Iris pigment epithelial cell (primary cell): ENCODE measurements at regions not wholly inside any gene's neighbourhood (a gene's known extent, or its start where the extent isn't known, plus 50 kb on each side); places are given as distances from the start of the nearest gene placed in this dataset.
A peak's percentile ranks its signal among the peaks of the same experiment; 100 is the strongest.
"Not testable (repeated sequence)": the region's sequence is repeated elsewhere in the genome, so short reads cannot be mapped to it uniquely, and the experiment has no call there.

Experiments used
- DNase-seq: peaks from one replicate; pipeline ENCODE4 v3.0.0-alpha.2; 2011; ENCODE audit warnings: low read depth

- no peak for DNase-seq
Observed at GRCh38 chr9:81344366-81344765, 345.0 kb downstream of the TLE1 start.

DNA sequence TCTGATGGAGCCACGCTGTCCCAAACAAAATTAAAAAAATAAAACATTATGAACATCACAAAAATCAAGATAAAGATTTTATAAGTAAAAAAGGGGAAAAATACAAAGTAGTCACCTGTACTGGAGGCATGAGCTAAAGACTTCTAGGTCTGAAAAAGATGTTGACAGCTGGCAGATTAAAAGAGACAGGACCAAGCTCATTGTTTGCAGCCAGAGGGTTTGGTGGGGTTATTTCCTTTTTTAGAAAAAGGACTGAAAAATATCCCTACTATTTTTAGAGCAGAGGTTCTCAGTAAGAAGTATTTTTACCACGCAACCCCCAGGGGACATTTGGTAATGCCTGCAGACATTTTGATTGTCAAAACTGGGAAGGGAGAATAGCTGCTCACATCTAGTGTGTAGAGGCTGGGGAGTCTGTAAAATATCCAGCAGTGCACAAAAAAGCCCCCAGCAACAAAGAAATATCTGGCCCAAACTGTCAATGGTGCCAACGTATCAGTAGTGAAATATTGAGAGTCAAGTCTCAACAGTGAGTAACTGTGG lies 353.4 kb downstream of the TLE1 start:
- DNase-seq: no peak

- DNase-seq: no peak
Observed at GRCh38 chr9:81321551-81321950, 367.8 kb downstream of the TLE1 start.

DNA sequence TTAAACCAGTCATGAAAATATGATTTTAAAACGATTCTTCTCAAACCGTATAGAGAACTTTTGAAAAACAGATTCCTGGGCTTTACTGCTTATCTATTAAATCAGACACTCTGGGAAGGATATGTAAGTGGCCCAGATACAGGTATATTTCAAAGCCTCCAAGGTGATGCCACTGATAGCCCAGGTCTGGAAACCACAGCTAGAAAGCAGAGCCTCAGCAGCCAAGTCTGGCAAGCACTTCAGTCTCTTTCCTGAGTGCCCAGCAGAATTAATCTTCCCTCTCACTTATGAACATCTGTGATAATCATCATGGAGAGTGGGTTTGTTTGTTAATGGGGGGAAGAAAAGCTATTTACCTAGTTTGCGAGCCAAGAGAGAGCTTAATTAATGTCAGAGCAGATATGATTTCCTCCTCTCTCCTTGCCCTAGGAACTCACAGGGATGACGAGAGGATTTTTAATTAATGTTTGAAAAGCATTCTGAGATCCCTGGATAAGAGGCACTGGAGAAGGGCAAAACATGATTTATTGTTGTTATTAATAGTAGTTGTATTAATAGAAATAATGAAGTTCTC lies 368.4 kb downstream of the TLE1 start:
- no peak for DNase-seq

DNA sequence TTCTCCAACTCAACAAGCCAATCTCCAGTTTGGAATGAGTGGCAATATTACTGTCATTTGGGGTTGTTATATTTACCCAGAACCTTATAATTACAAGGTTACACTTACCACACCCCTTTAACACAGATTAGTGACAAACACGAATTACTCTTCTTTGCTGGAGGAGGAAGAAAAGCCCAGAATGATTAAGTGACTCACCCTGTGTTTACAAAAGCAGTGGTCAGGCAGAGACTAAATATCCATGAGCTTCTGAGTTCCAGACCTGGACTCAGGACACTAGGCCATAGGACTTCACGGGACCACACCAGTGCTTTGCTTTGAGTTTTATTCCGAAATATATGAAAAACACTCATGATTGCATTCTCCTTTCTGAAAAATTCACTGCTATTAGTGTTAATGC lies 370.8 kb downstream of the TLE1 start:
- DNase-seq: peak; percentile 88

DNA sequence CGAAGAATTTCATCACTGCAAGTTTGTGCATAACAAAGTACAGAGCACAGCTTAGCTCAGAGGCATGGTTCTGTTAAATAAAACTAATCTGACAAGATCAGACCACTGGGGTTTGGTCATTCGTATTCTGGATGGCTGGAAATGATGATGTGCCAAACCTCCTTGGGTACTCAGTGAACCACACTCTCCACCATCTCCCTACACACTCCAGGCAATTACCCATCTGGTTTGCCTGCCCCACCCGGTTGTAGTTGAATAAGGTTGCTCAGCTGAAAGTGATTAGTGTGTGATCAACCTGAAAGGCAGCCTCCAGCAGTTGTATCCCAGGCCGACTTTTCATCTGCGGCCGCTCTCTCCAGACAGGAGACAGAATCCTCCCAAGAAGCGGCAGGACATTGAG lies 371.4 kb downstream of the TLE1 start:
- peak; percentile 63 for DNase-seq

- no peak for DNase-seq
Observed at GRCh38 chr9:81317223-81317622, 372.1 kb downstream of the TLE1 start.

- no peak for DNase-seq
Observed at GRCh38 chr9:81314490-81314889, 374.9 kb downstream of the TLE1 start.

- no peak for DNase-seq
Observed at GRCh38 chr9:81313877-81314276, 375.5 kb downstream of the TLE1 start.

GRCh38 chr9:81312346-81312745 lies 377.0 kb downstream of the TLE1 start:
- DNase-seq: no peak

- no peak for DNase-seq
Observed at GRCh38 chr9:81308404-81308803, 380.9 kb downstream of the TLE1 start.

GRCh38 chr9:81307791-81308190 lies 381.6 kb downstream of the TLE1 start:
- not testable (repeated sequence) for DNase-seq

- peak; percentile 10 for DNase-seq
Observed at GRCh38 chr9:81305561-81306182, 383.7 kb downstream of the TLE1 start.

GRCh38 chr9:81303658-81304057 lies 385.7 kb downstream of the TLE1 start:
- no peak for DNase-seq

DNA sequence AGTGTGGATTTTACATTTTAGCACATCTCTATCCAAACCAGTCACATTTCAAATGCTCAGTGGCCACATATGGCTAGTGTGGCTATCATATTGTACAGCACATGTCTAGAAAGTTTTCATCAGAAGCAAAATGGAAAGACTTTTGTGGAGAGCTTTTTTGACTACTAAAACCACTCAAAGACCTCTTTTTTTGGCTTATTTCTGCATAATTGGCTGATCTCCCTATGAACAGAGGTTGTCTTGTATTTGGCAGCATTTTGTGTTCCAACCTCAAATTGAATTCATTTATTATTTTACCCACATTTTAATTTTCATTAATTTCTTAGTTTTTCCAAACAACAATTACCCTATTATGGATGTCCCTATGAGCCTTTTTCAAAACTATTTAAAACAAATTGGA lies 395.7 kb downstream of the TLE1 start:
- no peak for DNase-seq

- no peak for DNase-seq
Observed at GRCh38 chr9:81292056-81292805, 397.1 kb downstream of the TLE1 start.

GRCh38 chr9:81289622-81290021 lies 399.7 kb downstream of the TLE1 start:
- DNase-seq: no peak

DNA sequence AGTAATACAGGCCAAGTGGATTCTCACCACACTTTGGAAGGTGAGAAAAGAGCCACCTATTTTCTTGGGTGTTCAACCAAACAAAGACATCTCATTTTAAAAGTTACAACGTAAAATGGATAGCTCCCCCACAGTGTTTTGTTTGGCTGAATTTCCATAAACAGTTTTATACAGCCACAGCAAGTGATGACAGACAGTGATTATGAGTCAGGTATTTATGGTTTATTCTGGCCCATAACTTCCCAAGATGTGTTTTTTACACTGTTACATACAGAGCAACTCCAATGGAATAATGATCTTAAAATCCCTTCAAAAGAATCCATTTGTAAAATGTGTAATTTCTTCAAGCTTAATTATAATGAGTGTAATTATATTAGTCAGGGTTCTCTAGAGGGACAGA lies 421.3 kb downstream of the TLE1 start:
- peak; percentile 84 for DNase-seq

GRCh38 chr9:81266674-81267073 lies 422.7 kb downstream of the TLE1 start:
- peak; percentile 85 for DNase-seq

GRCh38 chr9:81266086-81266485 lies 423.3 kb downstream of the TLE1 start:
- DNase-seq: peak; percentile 81

DNA sequence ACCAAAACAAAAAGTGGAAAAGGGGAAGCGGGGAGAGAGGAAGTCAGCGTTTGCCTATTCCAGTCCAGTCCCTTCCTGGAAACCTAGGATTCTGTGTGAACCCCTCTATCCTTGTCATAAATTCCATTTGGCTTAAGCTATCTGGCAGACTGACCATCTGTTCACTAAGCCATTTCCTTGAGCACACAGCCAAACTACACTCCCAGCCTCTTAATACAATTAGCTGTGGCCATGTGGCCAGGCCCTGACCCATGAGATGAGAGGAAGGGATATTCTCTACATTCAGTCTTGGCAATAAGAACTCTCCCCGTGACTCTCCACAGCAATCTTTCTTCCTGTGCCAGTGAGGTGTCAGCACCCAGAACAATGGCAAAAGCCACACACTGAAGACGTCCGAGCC lies 424.8 kb downstream of the TLE1 start:
- DNase-seq: peak; percentile 87

DNA sequence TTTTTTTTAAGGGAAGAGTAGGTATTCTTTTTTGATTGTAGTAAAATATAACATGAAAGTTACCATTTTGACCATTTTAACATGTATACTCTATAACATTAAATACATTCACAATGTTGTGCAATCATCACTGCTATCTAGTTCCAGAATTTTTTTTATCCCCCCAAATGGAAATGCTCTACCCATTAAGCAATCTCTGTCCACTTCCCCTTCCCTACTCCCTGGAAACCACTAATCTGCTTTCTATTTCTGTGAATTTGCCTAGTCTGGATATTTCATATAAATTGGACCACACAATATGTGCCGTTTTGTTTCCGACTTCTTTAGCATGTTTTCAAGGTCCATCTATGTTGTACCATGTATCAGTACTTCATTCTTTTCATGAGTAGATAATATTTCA lies 429.5 kb downstream of the TLE1 start:
- no peak for DNase-seq

DNA sequence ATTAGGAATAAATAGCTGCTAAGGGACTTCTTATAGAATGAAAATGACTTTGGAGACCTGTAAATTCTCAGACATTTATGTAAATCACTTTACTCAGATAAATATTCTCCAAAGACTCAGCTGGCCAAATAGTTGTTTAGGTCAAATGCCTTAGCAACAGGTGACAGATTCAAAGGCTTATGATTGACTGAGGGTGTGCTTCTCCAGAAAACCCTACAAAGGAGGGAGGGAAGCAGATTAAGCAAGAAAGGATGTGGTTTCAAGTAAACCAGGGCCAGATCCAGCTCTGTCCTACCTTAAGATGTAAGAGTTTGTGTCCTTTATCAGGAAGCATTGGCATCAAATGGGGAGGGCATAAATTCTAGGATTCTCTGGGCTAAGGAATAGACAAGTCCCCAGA lies 433.0 kb downstream of the TLE1 start:
- no peak for DNase-seq
